ENCODE measurements at regions not wholly inside any gene's neighbourhood (a gene's known extent, or its start where the extent isn't known, plus 50 kb on each side); places are given as distances from the start of the nearest gene placed in this dataset.

DNA sequence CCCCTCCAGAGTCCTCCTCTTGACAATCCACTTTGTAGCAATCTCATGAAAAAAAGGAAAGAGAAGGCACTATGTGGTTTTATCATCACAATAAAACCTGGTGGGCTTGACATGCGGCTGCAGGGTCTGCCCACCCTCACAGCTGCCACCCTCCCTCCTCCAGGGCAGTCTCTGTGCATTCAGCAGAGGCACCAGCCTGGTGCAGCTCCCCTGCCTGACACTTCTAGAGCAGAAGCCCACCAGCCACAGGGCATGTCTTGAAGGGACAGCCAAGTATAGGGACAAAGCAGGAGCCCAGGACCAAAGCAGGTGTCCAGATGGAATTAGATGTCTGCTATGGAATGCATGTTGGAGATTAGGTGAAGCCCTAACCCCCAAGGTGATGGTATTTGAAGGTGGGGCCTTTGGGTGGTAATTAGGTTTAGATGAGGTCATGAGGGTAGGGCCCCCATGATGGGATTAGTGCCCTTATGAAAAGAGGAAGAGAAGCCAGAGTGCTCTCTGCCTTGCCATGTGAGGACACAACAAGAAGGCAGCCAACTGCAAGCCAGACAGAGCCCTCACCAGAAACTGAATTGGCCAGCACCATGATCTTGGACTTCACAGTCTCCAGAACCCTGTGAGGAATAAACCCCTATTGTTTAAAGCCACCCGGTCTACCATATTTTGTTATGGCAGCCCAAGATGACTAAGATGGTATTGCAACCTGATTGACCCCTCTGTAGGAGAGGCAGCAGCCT, 86.9 kb downstream of the MCFD2 start:
- TF ChIP-seq CTCF (IDR thresholded peaks at IDR 0.05) (no peak), POLR2A (IDR thresholded peaks at IDR 0.05) (no peak)

All from body of pancreas (tissue), 4 donors.